AG09319 (cell line): ENCODE measurements at regions not wholly inside any gene's neighbourhood (a gene's known extent, or its start where the extent isn't known, plus 50 kb on each side); places are given as distances from the start of the nearest gene placed in this dataset.

ENCODE experiments used
- DNase-seq: peaks from one replicate; pipeline ENCODE4 v3.0.0-alpha.2; 2010; ENCODE audit warnings: low read depth; ENCODE audit errors: extremely low read depth
- CTCF ChIP-seq: IDR thresholded peaks from 2 replicates; pipeline ENCODE4 v1.5.1; 2011; ENCODE audit warnings: low read depth, mild to moderate bottlenecking, inconsistent platforms, low read length, moderate library complexity

GRCh38 chr3:159513444-159513843, 475.2 kb upstream of the IL12A start:
- TF ChIP-seq CTCF, result no peak
- no peak for DNase-seq

GRCh38 chr3:159513867-159514380, 474.7 kb upstream of the IL12A start:
- no peak for DNase-seq
- TF ChIP-seq CTCF, result no peak

GRCh38 chr3:159517105-159517504, 471.5 kb upstream of the IL12A start:
- no peak for DNase-seq
- no peak for TF ChIP-seq CTCF

GRCh38 chr3:159520638-159521037, 468.0 kb upstream of the IL12A start:
- DNase-seq, result no peak
- no peak for TF ChIP-seq CTCF

- no peak for TF ChIP-seq CTCF
- DNase-seq, result no peak
Observed at GRCh38 chr3:159522276-159522675, 466.4 kb upstream of the IL12A start.

- no peak for DNase-seq
- TF ChIP-seq CTCF, result no peak
Observed at GRCh38 chr3:159528251-159528895, 460.3 kb upstream of the IL12A start.

GRCh38 chr3:159532577-159532976, 456.1 kb upstream of the IL12A start:
- no peak for DNase-seq
- TF ChIP-seq CTCF, result no peak
